H1 (cell line): ENCODE measurements at regions not wholly inside any gene's neighbourhood (a gene's known extent, or its start where the extent isn't known, plus 50 kb on each side); places are given as distances from the start of the nearest gene placed in this dataset.

Source experiments
- CTCF ChIA-PET: fragments of 300-600 bp; sonication (Branson Sonifier 250); formaldehyde crosslinking; loops from one replicate; lab custom pipeline; 2021; ENCODE audit not compliant: partially characterized antibody; lab: Charles Lee
- POLR2A ChIA-PET: fragments of 300-600 bp; sonication (Branson Sonifier 250); formaldehyde crosslinking; loops from one replicate; lab custom pipeline; 2021; ENCODE audit warnings: inconsistent platforms; ENCODE audit not compliant: partially characterized antibody; lab: Charles Lee
- DNase-seq, 2 experiments: peaks; one replicate each; pipeline versions ENCODE4 v3.0.0 to v3.0.0-alpha.2; 2010 to 2022; ENCODE audit warnings: low spot score in 2 of 2, low read depth in 1 of 2, mixed read lengths in 1 of 2
- FAIRE-seq: peaks from 2 replicates; lab custom pipeline; 2011; peaks lifted over from hg19 to GRCh38; lab: Jason Lieb, UNC
- H2AFZ ChIP-seq: 2 replicates; pipeline ENCODE4 v1.8.1; 2012; ENCODE audit warnings: low read length, inconsistent platforms
- H2AK5ac ChIP-seq: 2 replicates; pipeline ENCODE4 v1.6.1; 2013; ENCODE audit warnings: low read depth, low read length
- H2BK120ac ChIP-seq: replicated peaks from 2 replicates; pipeline ENCODE3; 2013; ENCODE audit warnings: low read depth, low read length, inconsistent platforms
- H2BK12ac ChIP-seq: 2 replicates; pipeline ENCODE4 v1.6.1; 2013; ENCODE audit warnings: low read depth, low read length
- H2BK15ac ChIP-seq: 2 replicates; pipeline ENCODE4 v1.6.1; 2013; ENCODE audit warnings: low read length
- H2BK20ac ChIP-seq: 2 replicates; pipeline ENCODE4 v1.6.1; 2013; ENCODE audit warnings: low read length
- H2BK5ac ChIP-seq: 2 replicates; pipeline ENCODE4 v1.6.1; 2013; ENCODE audit warnings: low read depth, low read length
- H3K14ac ChIP-seq: 2 replicates; pipeline ENCODE4 v1.6.1; 2013; ENCODE audit warnings: inconsistent platforms; ENCODE audit not compliant: insufficient read length
- H3K18ac ChIP-seq: 2 replicates; pipeline ENCODE4 v1.6.1; 2013; ENCODE audit warnings: low read length; ENCODE audit errors: extremely low read depth
- H3K23ac ChIP-seq: 2 replicates; pipeline ENCODE4 v1.6.1; 2013; ENCODE audit warnings: inconsistent platforms; ENCODE audit not compliant: insufficient read length
- H3K23me2 ChIP-seq: 2 replicates; pipeline ENCODE4 v1.6.1; 2013; ENCODE audit warnings: low read depth, low read length
- H3K27ac ChIP-seq: 2 replicates; pipeline ENCODE4 v1.6.1; 2011; ENCODE audit warnings: low read depth, low read length, inconsistent platforms
- H3K27me3 ChIP-seq, 4 experiments: replicated peaks in 1 of 4; 1 replicate in 1 of 4; 2 replicates in 3 of 4; pipeline versions ENCODE4 v1.6.1 to v1.8.1; 2011 to 2013; ENCODE audit warnings: low read length in 3 of 4, mild to moderate bottlenecking in 3 of 4, inconsistent platforms in 2 of 4, mixed read lengths in 2 of 4, moderate library complexity in 1 of 4; ENCODE audit not compliant: control insufficient read depth in 3 of 4, insufficient read depth in 3 of 4; ENCODE audit errors: extremely low read depth in 1 of 4
- H3K36me3 ChIP-seq, 4 experiments: 2 replicates each; pipeline versions ENCODE4 v1.6.1 to v1.8.1; 2011 to 2013; ENCODE audit warnings: mild to moderate bottlenecking in 4 of 4, low read length in 3 of 4, moderate library complexity in 2 of 4, control low read depth in 1 of 4, inconsistent platforms in 1 of 4; ENCODE audit not compliant: insufficient read depth in 4 of 4, control insufficient read depth in 2 of 4
- H3K4ac ChIP-seq: replicated peaks from 2 replicates; pipeline ENCODE3; 2013; ENCODE audit warnings: low read length, low read depth, mixed read lengths, inconsistent platforms; ENCODE audit not compliant: insufficient read length
- H3K4me1 ChIP-seq, 4 experiments: replicated peaks in 1 of 4; 1 replicate in 1 of 4; 2 replicates in 3 of 4; pipeline versions ENCODE4 v1.6.1 to v1.8.1; 2011 to 2013; ENCODE audit warnings: low read length in 3 of 4, inconsistent platforms in 2 of 4, mixed read lengths in 1 of 4; ENCODE audit not compliant: insufficient read depth in 4 of 4, control insufficient read depth in 3 of 4
- H3K4me2 ChIP-seq, 2 experiments: 2 replicates each; pipeline versions ENCODE4 v1.6.1 to v1.8.1; 2011 to 2013; ENCODE audit warnings: low read depth in 2 of 2, low read length in 2 of 2, control low read depth in 1 of 2, inconsistent platforms in 1 of 2, mild to moderate bottlenecking in 1 of 2; ENCODE audit not compliant: insufficient read depth in 1 of 2
- H3K4me3 ChIP-seq, 4 experiments: fragments of 200-600, 300-600 bp in 1 of 4; sonication (generic), shearing (Covaris generic), sonication (Bioruptor Twin) in 1 of 4; 2 replicates each; pipeline versions ENCODE4 v1.5.1 to v1.8.1; 2011 to 2016; ENCODE audit warnings: low read length in 4 of 4, low read depth in 3 of 4, control low read depth in 2 of 4, inconsistent platforms in 2 of 4, mild to moderate bottlenecking in 2 of 4, mixed read lengths in 1 of 4, moderate library complexity in 1 of 4; ENCODE audit not compliant: insufficient read depth in 2 of 4; ENCODE audit errors: extremely low read depth in 1 of 4
- H3K56ac ChIP-seq: replicated peaks from 2 replicates; pipeline ENCODE3; 2013; ENCODE audit warnings: low read depth, mild to moderate bottlenecking, mixed read lengths, low read length, inconsistent platforms; ENCODE audit not compliant: insufficient read length
- H3K79me1 ChIP-seq: 2 replicates; pipeline ENCODE4 v1.6.1; 2013; ENCODE audit warnings: low read depth, low read length, control low read depth
- H3K79me2 ChIP-seq, 2 experiments: 2 replicates each; pipeline versions ENCODE4 v1.6.1 to v1.8.1; 2012 to 2013; ENCODE audit warnings: low read length in 2 of 2, mild to moderate bottlenecking in 2 of 2, inconsistent platforms in 1 of 2; ENCODE audit not compliant: insufficient read depth in 2 of 2, control insufficient read depth in 1 of 2
- H3K9ac ChIP-seq, 4 experiments: replicated peaks in 1 of 4; 1 replicate in 1 of 4; 2 replicates in 3 of 4; pipeline versions ENCODE4 v1.6.1 to v1.8.1; 2011 to 2013; ENCODE audit warnings: low read depth in 3 of 4, low read length in 3 of 4, control low read depth in 2 of 4, mild to moderate bottlenecking in 2 of 4, moderate library complexity in 2 of 4, inconsistent platforms in 1 of 4; ENCODE audit errors: extremely low read depth in 1 of 4
- H3K9me3 ChIP-seq, 2 experiments: 2 replicates each; pipeline versions ENCODE4 v1.6.1 to v1.8.1; 2012 to 2013; ENCODE audit warnings: mild to moderate bottlenecking in 2 of 2, moderate library complexity in 2 of 2, control low read depth in 1 of 2, inconsistent platforms in 1 of 2, low read depth in 1 of 2, low read length in 1 of 2, mixed read lengths in 1 of 2; ENCODE audit not compliant: insufficient read depth in 2 of 2
- H4K20me1 ChIP-seq, 2 experiments: replicated peaks in 1 of 2; 2 replicates each; pipeline versions ENCODE3 to v1.8.1; 2011 to 2013; ENCODE audit warnings: inconsistent platforms in 2 of 2, low read length in 2 of 2, mild to moderate bottlenecking in 1 of 2; ENCODE audit not compliant: insufficient read depth in 2 of 2, control insufficient read depth in 1 of 2
- H4K5ac ChIP-seq: 2 replicates; pipeline ENCODE4 v1.6.1; 2013; ENCODE audit warnings: low read length, low read depth, mixed read lengths, inconsistent platforms; ENCODE audit not compliant: insufficient read length
- H4K8ac ChIP-seq: 2 replicates; pipeline ENCODE4 v1.8.0; 2013; ENCODE audit warnings: mild to moderate bottlenecking, moderate library complexity, low read length, inconsistent platforms; ENCODE audit not compliant: insufficient read depth; ENCODE audit errors: extremely low read depth
- H4K91ac ChIP-seq: replicated peaks from 2 replicates; pipeline ENCODE3; 2013; ENCODE audit warnings: low read length, mixed read lengths, inconsistent platforms; ENCODE audit not compliant: insufficient read length
- HDAC6 ChIP-seq: IDR thresholded peaks from one replicate; pipeline ENCODE4 v1.7.1; 2012; ENCODE audit warnings: low read depth, mild to moderate bottlenecking, inconsistent platforms, low read length, moderate library complexity
- KDM4A ChIP-seq: IDR thresholded peaks from one replicate; pipeline ENCODE4 v1.7.1; 2012; ENCODE audit warnings: low read depth, mild to moderate bottlenecking, moderate library complexity, low read length, inconsistent platforms; ENCODE audit not compliant: severe bottlenecking
- NANOG ChIP-seq: IDR thresholded peaks from 2 replicates; pipeline ENCODE4 v1.6.1; 2011; ENCODE audit warnings: low read length, low read depth, mild to moderate bottlenecking, inconsistent platforms; ENCODE audit not compliant: insufficient read depth, poor library complexity, severe bottlenecking
- RFX5 ChIP-seq: IDR thresholded peaks from 2 replicates; pipeline ENCODE4 v1.6.1; 2011; ENCODE audit warnings: low read depth, low read length, improper control_type of control experiment, borderline replicate concordance
- RNF2 ChIP-seq: fragments of 200-900, 300-1000 bp; sonication (generic); IDR thresholded peaks from 2 replicates; pipeline ENCODE4 v1.7.1; 2016; ENCODE audit warnings: borderline replicate concordance, low read depth, mild to moderate bottlenecking, antibody characterized with exemption, low read length; ENCODE audit not compliant: poor library complexity, severe bottlenecking; ENCODE audit errors: missing control alignments
- RXRA ChIP-seq: IDR thresholded peaks from 2 replicates; pipeline ENCODE4 v1.6.1; 2011; ENCODE audit warnings: low read depth, mild to moderate bottlenecking, low read length, moderate library complexity; ENCODE audit not compliant: insufficient read depth
- TEAD4 ChIP-seq: IDR thresholded peaks from 2 replicates; pipeline ENCODE4 v1.6.1; 2012; ENCODE audit warnings: low read depth, low read length, inconsistent platforms, mixed read lengths
- WGBS, 2 experiments: shearing (Covaris generic) in 1 of 2; methylation state at CpG; one replicate each; pipeline versions ENCODE4 v1.1.6 to v1.1.7; 2013 to 2015; ENCODE audit warnings: low lambda C conversion rate in 2 of 2, mixed read lengths in 2 of 2, inconsistent platforms in 1 of 2, low coverage in 1 of 2, missing lambda C conversion rate in 1 of 2; ENCODE audit not compliant: insufficient replicate concordance in 2 of 2, insufficient coverage in 1 of 2, insufficient read length in 1 of 2; ENCODE audit errors: extremely low coverage in 1 of 2, missing lambda C conversion rate in 1 of 2; 5-methylcytosine and 5-hydroxymethylcytosine counted together
- TF ChIP-seq, protein P1 (sequence below): IDR thresholded peaks from 2 replicates; pipeline ENCODE4 v1.6.1; 2012; ENCODE audit warnings: low read length, inconsistent platforms

DNA sequence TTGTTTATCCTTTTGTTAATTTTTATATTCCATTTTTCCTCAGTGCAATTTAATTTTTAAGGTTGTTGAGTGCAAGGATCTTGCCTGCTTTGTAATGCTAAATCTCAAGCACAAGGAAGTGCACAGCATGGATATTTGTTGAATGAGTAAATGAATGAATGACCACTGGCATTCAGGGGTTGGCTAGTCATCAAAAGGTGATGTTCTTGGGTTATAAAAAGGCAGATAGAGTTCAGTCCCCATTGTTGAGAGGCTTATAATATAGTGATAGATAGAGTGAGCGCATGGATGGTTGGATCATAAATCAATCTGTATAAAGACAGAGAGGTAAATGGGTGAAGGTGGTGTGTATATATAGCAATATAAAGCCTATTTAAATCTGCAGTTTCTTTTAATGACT, 193.2 kb upstream of the KLF6 start:
- H2BK120ac ChIP-seq, result no peak overlapping the region
- TF ChIP-seq TEAD4 (no peak), NANOG (no peak), KDM4A (no peak), RFX5 (no peak), RNF2 (no peak), HDAC6 (no peak), RXRA (no peak)
- TF ChIP-seq, protein P1, sequence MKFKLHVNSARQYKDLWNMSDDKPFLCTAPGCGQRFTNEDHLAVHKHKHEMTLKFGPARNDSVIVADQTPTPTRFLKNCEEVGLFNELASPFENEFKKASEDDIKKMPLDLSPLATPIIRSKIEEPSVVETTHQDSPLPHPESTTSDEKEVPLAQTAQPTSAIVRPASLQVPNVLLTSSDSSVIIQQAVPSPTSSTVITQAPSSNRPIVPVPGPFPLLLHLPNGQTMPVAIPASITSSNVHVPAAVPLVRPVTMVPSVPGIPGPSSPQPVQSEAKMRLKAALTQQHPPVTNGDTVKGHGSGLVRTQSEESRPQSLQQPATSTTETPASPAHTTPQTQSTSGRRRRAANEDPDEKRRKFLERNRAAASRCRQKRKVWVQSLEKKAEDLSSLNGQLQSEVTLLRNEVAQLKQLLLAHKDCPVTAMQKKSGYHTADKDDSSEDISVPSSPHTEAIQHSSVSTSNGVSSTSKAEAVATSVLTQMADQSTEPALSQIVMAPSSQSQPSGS, result no peak
- TF ChIP-seq, all 59 proteins: peak for 0
- H2BK15ac ChIP-seq, result no peak overlapping the region
- no peak overlapping the region for H2BK12ac ChIP-seq
- H4K20me1 ChIP-seq, result no peaks in the 10 kb centered on the region
- no peak overlapping the region for H3K4me2 ChIP-seq
- H2BK5ac ChIP-seq, result no peak overlapping the region
- ChIA-PET CTCF (no interaction called here), POLR2A (no interaction called here)
- H3K36me3 ChIP-seq, result no peaks in the 10 kb centered on the region
- no peak overlapping the region for H3K56ac ChIP-seq
- H2BK20ac ChIP-seq, result no peak overlapping the region
- H3K27me3 ChIP-seq, result no peaks in the 10 kb centered on the region
- no peak overlapping the region for H2AK5ac ChIP-seq
- no peak overlapping the region for H3K23ac ChIP-seq
- H3K79me1 ChIP-seq, result no peaks in the 10 kb centered on the region
- no peak overlapping the region for H3K4ac ChIP-seq
- DNase-seq, result no peak
- H3K27ac ChIP-seq, result no peak overlapping the region
- WGBS, 2 experiments, result 94% methylated on average over 1 of the region's 1 CpG; no CpG with 5 or more reads in 1 of the 2 experiments
- no peak overlapping the region for H3K14ac ChIP-seq
- no peaks in the 10 kb centered on the region for H3K79me2 ChIP-seq
- H4K5ac ChIP-seq, result no peak overlapping the region
- H3K23me2 ChIP-seq, result no peaks in the 10 kb centered on the region
- no peak overlapping the region for H3K4me3 ChIP-seq
- no peak overlapping the region for H3K9ac ChIP-seq
- no peaks in the 10 kb centered on the region for H3K4me1 ChIP-seq
- no peak overlapping the region for H2AFZ ChIP-seq
- H3K9me3 ChIP-seq, result no peaks in the 10 kb centered on the region; a peak in 2 of 4 replicates
- H4K91ac ChIP-seq, result no peak overlapping the region
- FAIRE-seq, result no peak
- H3K18ac ChIP-seq, result no peak overlapping the region
- H4K8ac ChIP-seq, result no peak overlapping the region
